H7 (cell line): ENCODE measurements at regions not wholly inside any gene's neighbourhood (a gene's known extent, or its start where the extent isn't known, plus 50 kb on each side); places are given as distances from the start of the nearest gene placed in this dataset.

Source experiments
- DNase-seq: peaks from one replicate; pipeline ENCODE4 v3.0.0; 2012
- H3K27me3 ChIP-seq: 2 replicates; pipeline ENCODE4 v1.6.0; 2011; ENCODE audit warnings: mild to moderate bottlenecking, low read length; ENCODE audit not compliant: control insufficient read depth, insufficient read depth
- H3K36me3 ChIP-seq: replicated peaks from 2 replicates; pipeline ENCODE4 v1.5.1; 2011; ENCODE audit warnings: low read length; ENCODE audit not compliant: control insufficient read depth, insufficient read depth
- H3K4me3 ChIP-seq: 2 replicates; pipeline ENCODE4 v1.5.1; 2011; ENCODE audit warnings: low read depth, mild to moderate bottlenecking, control low read depth, low read length, moderate library complexity; ENCODE audit not compliant: insufficient read depth

GRCh38 chr1:208595745-208596144, 351.6 kb upstream of the PLXNA2 start:
- Histone ChIP-seq H3K27me3 (no peaks in the 10 kb centered on the region; the same call in 1 of the 2 replicates), H3K4me3 (no peak overlapping the region), H3K36me3 (no peaks in the 10 kb centered on the region)
- no peak for DNase-seq

GRCh38 chr1:208597571-208597970, 353.4 kb upstream of the PLXNA2 start:
- no peak overlapping the region for H3K4me3 ChIP-seq
- no peak for DNase-seq
- no peaks in the 10 kb centered on the region for H3K36me3 ChIP-seq
- no peaks in the 10 kb centered on the region for H3K27me3 ChIP-seq

- H3K36me3 ChIP-seq = no peaks in the 10 kb centered on the region
- DNase-seq = no peak
Observed at GRCh38 chr1:208598021-208598420, 353.8 kb upstream of the PLXNA2 start.

GRCh38 chr1:208599063-208599462, 354.9 kb upstream of the PLXNA2 start:
- DNase-seq = no peak
- Histone ChIP-seq H3K36me3 (no peaks in the 10 kb centered on the region), H3K4me3 (no peak overlapping the region), H3K27me3 (no peaks in the 10 kb centered on the region)

More at GRCh38 chr1:208598021-208598420, 353.8 kb upstream of the PLXNA2 start:
- Histone ChIP-seq H3K27me3 (no peaks in the 10 kb centered on the region), H3K4me3 (no peak overlapping the region)

- Histone ChIP-seq H3K36me3 (no peaks in the 10 kb centered on the region), H3K27me3 (no peaks in the 10 kb centered on the region), H3K4me3 (no peak overlapping the region)
- DNase-seq = no peak
Observed at GRCh38 chr1:208600456-208601190, 356.4 kb upstream of the PLXNA2 start.

GRCh38 chr1:208601561-208601960, 357.4 kb upstream of the PLXNA2 start:
- peak; percentile 3 for DNase-seq
- no peaks in the 10 kb centered on the region for H3K36me3 ChIP-seq
- no peak overlapping the region for H3K4me3 ChIP-seq
- H3K27me3 ChIP-seq = no peaks in the 10 kb centered on the region

- no peaks in the 10 kb centered on the region for H3K27me3 ChIP-seq
- H3K36me3 ChIP-seq = no peaks in the 10 kb centered on the region
- no peak overlapping the region for H3K4me3 ChIP-seq
- DNase-seq = no peak
Observed at GRCh38 chr1:208603721-208604120, 359.5 kb upstream of the PLXNA2 start.

DNA sequence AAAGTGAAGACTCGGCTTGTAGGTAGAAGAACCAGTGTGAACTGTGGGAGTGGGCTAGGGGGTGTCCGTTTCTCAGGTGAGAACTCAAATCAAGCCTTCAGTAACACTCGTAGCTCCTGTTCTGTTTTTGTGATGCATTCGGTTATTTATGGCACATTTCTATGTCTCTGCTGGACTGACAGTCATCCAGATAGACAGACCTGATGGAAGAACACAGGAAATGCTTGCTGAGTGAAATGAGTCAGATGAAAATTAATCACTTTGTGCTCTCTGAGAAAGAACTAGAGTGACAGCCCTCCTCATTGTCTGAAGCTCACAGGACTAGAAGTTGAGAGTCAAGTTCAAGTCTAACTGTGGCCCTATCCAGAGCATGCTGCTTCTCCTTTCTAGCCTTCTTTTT, 360.1 kb upstream of the PLXNA2 start:
- no peak for DNase-seq
- H3K36me3 ChIP-seq = no peaks in the 10 kb centered on the region
- H3K4me3 ChIP-seq = no peak overlapping the region
- H3K27me3 ChIP-seq = no peaks in the 10 kb centered on the region

- H3K4me3 ChIP-seq = no peak overlapping the region
Observed at GRCh38 chr1:208606959-208607358, 362.8 kb upstream of the PLXNA2 start.

DNA sequence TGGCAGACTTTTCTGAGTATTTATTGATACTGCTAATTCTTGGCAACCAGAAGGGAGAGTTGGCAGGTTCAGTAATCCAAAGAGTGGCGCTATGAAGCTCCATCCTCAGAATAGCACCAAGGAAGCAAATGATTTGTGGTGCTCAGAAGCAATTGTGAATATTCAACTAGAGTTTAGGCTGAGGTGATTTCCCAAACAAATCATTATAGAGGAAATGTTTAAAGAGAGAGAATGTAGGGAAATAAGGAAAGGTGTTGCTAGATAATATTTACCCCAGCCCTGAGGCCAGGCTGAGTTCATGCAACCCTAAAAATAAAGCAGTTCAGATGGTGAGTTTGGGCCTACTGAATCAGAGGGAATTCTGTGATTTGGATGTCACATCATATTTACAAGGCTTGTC, 363.4 kb upstream of the PLXNA2 start:
- H3K27me3 ChIP-seq = no peaks in the 10 kb centered on the region
- no peak for DNase-seq
- no peak overlapping the region for H3K4me3 ChIP-seq
- no peaks in the 10 kb centered on the region for H3K36me3 ChIP-seq

More at GRCh38 chr1:208606959-208607358, 362.8 kb upstream of the PLXNA2 start:
- Histone ChIP-seq H3K27me3 (no peaks in the 10 kb centered on the region), H3K36me3 (no peaks in the 10 kb centered on the region)
- no peak for DNase-seq

GRCh38 chr1:208614610-208615009, 370.4 kb upstream of the PLXNA2 start:
- no peaks in the 10 kb centered on the region for H3K27me3 ChIP-seq
- DNase-seq = no peak
- H3K36me3 ChIP-seq = no peaks in the 10 kb centered on the region
- no peak overlapping the region for H3K4me3 ChIP-seq

DNA sequence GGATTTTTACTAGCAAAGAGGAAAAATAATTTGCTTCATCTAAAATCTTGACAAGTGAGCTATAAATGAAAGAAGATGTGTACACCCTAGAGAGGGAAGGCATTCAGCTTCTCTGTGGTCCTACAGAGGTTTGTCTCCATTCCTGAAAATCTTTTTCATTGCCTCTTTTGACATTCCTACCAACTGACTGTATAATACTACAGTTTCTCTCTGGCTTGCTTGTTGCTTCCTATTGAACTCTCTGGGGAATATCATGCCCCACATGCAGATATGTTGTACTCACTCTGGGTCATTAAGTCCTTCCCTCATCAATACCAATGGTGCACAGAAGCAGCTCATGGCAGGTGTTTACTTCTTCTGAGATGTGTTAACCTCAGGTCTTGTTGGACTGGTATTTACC, 371.2 kb upstream of the PLXNA2 start:
- H3K27me3 ChIP-seq = no peaks in the 10 kb centered on the region

DNA sequence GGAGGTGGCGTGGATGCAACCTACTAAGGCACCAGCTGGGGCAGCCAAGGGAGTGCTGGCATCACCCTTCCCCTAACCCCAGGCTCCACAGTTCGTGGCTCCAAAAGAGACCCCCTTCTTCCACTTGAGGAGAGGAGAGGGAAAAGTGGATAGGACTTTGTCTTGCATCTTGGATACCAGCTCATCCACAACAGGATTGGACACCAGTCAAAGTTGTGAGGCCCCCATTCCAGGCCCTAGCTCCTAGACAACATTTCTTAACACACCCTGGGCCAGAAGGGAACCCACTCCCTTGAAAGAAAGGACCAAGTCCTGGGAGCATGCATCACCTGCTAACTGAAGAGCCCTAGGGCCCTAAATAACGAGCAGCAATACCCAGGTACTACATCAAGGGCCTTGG, 372.6 kb upstream of the PLXNA2 start:
- H3K36me3 ChIP-seq = no peaks in the 10 kb centered on the region
- no peak overlapping the region for H3K4me3 ChIP-seq
- no peak for DNase-seq
- H3K27me3 ChIP-seq = no peaks in the 10 kb centered on the region

More for the DNA sequence above, 371.2 kb upstream of the PLXNA2 start:
- no peak overlapping the region for H3K4me3 ChIP-seq
- DNase-seq = no peak
- H3K36me3 ChIP-seq = no peaks in the 10 kb centered on the region

DNA sequence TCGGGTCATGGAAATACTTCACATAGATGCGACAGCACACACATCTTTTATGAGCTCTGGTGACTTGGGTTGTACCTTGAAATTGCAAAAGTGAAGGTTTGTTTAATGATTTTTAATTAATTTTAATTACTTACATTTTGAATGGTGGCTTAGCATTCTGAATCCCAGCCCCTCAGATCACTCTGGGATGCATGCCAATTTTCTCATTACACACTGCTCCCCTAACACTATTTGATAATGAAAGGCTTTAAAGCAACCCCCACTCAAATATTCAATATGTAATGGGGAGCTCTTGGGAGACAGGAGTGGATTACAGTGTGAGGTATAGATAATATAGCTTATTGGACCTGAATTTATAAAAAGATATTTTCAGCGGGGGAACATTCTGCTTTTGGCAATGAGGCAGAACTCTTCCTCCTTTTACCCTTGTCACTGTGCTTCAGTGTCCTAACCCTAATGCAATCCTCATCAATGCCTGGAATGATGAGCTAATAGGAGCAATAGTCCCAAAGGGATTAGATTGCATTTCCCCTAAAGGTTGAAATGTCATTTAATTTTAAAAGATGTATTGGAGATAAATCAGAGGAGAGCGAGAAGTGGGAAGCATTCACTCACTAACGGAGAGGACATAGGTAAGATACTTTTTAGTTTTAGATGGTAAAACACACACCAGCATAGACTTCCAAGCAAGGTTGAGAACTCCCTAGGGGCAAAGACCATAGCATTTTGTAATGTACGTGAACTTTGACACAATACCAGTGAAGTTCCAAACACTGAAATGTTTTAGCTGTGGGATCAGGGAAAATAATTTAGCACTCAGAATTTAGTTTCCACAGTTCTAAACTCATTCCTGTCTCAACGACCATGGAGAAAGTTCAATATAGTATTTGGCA, 384.1 kb upstream of the PLXNA2 start:
- Histone ChIP-seq H3K4me3 (no peak overlapping the region), H3K36me3 (no peaks in the 10 kb centered on the region), H3K27me3 (no peaks in the 10 kb centered on the region)
- no peak for DNase-seq

- no peak for DNase-seq
- Histone ChIP-seq H3K4me3 (no peak overlapping the region), H3K36me3 (no peaks in the 10 kb centered on the region), H3K27me3 (no peaks in the 10 kb centered on the region)
Observed at GRCh38 chr1:208631092-208631491, 386.9 kb upstream of the PLXNA2 start.
